NCI-H128 (cell line): ENCODE measurements at regions not wholly inside any gene's neighbourhood (a gene's known extent, or its start where the extent isn't known, plus 50 kb on each side); places are given as distances from the start of the nearest gene placed in this dataset.

Source experiments
- DNase-seq: peaks from one replicate; lab custom pipeline; 2025; ENCODE audit not compliant: unreplicated experiment; lab: John Stamatoyannopoulos, UW

DNA sequence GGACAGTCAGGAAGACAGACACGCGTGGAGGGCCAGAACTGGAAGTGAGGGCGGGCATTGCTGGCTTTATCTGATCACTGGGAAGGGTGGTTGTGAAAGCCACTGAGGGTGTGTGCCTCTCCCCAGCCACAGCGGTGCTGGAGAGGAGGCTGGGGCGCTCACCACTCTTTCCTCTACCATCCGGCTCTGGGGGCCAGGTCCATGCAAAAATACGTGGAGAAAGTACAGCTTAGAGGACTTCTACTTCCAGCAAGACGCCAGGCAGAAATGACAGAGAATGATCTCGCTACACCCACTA is 148.8 kb upstream of the RPS6KA2 start:
- DNase-seq: no peak

DNA sequence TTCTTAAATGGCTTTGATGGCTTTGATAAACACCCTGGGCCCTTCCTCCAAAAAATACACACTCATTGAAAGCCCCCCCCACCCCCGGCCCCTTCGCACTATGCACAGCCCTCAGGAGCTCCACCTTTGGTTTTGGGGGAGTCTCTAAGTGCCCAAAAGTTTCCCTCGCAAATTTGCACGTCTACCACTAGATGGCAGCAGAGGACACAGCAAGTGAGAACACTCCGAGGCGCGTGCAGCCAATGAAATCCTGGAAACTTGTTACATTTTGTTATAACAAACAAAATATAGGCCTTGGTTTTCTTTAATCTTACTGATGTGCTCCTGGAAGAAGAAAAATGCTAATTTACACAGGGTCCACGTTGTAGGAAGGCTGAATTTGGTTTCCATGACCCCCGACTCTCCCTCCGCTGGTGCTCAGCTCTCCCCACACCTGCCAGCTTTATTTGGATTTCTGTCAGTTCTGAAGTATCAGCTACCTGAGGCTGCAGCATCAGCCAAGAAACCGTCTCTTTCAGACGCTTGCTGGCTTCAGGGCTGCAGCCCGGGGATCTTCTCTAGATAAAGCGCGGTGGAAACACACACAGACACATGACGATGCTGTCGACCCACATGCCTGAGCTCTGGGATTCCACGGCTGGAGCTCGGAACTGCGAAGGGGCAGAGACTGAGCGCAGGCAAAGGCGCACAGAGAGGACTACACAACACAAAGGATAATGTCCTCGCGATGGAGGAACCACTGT is 148.3 kb upstream of the RPS6KA2 start:
- DNase-seq: peak; percentile 73

DNA sequence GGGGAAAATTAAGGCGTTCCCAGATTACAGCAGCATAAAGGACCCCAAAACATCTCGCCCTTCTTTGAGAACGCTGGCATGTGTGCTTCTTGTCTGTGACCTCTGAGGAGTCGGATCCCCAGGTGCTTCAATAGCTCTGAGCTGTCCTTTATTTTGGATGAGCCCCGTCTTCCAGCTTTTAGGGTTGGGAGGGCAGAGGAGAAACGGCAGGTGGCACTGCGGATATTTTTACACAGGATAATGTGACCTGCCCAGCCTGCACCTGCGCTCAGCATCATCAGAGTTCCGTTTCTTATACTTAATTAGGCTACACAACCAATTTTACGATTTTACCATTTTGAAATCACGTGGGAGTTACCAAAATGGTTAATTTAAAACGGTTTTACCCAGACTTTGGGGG is 147.7 kb upstream of the RPS6KA2 start:
- no peak for DNase-seq

DNA sequence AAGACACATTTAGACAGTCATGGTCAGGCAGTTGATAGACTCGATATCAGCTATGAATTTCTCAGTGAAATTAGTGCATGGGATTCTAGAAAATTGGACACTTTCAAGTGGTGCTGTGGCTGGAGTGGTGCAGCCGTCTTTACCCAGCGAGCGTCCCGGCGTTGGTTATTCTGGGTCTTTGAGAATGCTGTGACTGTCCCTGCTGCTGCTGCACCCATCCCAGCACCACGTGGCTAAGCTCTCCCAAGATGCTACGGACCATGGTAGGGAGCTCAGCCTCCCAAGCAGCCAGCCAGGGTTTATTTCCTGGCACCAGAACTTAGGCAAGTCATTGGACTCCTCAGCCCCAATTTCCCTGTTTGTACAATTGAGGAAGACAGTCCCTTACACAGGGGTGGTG is 147.2 kb upstream of the RPS6KA2 start:
- no peak for DNase-seq

DNA sequence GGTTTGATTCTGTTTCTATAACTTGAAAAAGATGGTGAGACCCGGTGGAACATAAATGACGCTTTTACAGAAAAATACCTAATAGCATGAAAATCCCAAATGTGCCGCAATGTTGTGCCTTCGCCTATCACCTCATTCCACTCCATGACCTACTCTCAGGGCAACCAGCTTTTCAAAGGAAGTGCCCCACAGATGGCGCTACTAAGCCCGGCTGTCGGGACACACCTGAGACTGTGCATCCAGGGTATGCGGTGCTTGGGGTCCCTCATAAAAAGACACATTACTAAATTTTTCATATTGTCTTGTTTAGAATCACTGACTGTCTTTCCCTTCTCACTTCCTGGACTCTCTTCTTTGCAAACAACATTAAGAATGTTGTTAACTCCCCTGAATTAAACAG is 145.5 kb upstream of the RPS6KA2 start:
- no peak for DNase-seq

DNA sequence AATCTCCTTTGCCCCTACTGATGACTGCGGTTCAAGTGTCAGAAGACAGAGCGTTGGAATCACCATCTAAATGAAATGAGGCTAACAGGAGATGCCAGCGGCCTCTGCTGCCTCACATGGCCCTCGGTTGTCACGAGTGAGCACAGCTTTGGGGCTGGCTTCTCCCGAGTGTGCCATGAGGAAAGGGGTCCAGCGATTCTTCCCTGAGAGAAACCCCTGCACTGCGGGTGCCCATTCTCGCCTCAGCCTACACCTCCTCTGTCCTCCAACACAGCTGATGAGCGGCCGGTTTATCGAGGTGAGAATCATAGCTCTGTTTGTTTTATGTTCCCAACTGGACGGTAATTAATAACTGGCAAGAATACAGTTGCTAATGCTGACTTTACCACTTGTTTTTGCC is 144.7 kb upstream of the RPS6KA2 start:
- no peak for DNase-seq

DNA sequence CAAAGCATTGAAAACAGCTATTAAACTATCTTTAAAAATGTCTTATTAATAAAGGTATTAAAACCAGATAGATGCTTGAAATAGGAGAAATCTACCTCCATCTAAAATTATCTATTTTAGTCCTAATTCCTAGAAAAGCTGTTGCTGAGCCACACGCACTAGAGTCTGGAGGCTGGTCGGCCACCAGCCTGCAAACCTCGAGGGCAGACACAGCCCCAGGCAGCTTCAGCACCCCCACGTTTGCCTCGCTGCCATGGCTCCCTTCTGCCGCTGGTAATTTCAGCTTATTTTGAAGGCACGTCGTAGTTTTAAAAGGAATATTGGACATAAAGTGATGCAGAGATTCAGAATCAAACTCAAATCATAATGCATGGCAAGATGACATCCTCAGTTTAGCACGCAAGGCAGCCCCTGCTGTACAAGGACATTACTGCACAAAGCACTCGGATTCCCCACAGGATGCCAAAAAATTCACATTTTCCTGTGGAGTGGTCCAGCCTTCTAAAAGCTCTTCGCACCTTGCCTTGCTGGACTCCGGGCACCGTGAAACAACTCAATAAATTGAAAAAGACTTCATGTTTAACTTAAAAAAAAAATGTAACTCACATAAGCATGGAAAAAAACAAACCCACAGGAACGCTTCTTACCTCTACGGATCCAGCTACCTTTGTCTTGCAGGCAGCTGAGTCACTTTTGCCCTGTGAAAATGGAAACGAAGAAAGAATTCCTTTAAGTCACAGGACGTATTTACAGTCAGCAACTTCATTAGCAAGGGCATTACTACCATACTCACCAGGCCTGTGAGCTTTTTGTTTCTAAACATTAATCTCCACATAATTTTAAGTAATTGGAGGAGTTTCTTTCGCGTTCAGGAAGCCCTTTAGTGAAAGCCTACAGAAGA is 143.4 kb upstream of the RPS6KA2 start:
- no peak for DNase-seq

DNA sequence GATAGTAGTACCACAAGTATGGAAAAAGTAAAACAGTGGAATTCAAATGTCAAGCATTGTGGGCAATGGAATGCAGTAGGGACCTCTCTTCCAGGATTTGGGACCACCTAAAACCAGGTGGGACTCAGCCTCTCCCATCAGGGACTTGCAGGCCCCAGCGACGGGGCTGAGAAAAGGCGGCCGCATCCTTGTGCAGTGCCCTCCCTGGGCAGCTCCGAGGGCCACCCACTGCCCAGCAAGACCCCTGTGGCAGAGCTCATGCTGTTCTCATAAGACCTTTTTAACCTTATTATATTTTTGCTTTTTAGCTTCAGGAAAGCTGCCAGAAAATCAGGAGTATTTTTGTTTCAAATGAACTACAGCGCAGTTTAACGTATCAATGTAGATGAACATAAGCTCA is 142.6 kb upstream of the RPS6KA2 start:
- DNase-seq: no peak

DNA sequence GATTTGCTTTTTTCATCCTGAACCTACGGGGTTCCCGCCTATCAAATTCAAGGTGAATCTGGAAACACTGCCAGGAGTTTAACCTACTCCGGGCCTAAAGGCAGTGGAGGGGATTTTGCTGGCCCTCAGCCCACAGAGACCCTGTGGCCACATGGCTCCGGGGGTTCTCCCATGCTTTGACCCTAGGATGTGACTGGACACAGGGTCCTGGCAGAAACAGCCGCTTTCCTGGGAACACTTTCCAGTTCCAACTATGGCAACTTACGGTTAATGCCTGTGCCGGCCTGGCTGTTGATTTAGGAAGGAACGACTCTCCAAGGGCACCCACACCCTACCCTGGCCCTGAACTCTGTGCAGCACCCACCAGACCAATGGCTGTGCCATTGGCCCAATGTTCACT is 141.7 kb upstream of the RPS6KA2 start:
- DNase-seq: no peak

DNA sequence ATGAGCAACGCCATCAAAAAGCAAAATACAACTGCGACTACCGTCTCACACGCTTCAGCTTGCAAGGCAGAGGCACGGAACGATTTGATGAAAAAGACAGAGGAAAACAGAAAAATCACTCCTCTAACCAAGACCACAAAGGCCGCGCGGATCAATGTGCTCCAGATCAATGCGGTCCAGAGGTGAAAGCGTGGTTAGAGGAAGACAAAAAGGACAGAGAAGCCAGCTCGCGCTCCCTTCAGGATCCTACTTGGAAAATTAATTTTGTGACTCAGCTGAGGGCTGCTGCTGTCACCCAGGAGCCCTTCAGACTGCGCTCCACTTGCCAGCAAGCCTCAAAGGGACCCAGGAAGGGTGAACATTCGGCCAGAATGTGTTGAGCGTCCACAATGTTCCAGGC is 140.2 kb upstream of the RPS6KA2 start:
- no peak for DNase-seq

DNA sequence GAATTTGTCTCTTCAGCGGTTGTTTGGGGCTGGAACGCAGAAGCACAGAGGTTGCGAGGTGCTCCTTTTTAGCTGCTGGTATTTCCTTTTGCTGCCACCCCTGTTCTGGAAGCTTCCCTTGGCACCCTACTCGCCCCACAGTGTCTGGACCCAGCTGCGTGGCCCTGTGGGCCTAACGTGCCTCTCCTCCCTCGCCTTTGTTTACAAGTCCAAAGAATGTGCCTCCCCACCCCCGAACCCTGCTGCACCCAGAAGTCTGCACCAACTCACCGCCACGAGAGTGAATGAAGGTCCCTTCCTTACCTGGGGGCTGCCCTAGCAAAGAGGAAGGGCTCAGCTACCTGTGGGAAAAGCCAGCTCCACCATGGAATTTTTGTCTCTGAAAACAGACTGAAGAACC is 139.7 kb upstream of the RPS6KA2 start:
- no peak for DNase-seq

DNA sequence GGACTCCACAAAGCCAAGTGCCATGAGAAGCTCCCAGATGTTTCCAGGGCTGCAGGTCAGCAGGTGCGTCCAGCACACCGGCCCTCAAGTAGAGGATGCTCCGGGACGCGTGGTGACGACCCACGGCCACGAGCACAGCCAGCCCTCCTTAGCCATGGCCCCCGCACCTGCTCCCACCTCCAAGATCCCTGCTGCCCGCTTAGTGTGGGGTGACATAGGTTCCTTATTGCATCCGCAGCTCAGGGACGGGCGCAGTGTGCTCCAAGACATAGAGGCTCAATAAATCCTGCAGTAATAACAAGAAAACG is 138.1 kb upstream of the RPS6KA2 start:
- DNase-seq: no peak

DNA sequence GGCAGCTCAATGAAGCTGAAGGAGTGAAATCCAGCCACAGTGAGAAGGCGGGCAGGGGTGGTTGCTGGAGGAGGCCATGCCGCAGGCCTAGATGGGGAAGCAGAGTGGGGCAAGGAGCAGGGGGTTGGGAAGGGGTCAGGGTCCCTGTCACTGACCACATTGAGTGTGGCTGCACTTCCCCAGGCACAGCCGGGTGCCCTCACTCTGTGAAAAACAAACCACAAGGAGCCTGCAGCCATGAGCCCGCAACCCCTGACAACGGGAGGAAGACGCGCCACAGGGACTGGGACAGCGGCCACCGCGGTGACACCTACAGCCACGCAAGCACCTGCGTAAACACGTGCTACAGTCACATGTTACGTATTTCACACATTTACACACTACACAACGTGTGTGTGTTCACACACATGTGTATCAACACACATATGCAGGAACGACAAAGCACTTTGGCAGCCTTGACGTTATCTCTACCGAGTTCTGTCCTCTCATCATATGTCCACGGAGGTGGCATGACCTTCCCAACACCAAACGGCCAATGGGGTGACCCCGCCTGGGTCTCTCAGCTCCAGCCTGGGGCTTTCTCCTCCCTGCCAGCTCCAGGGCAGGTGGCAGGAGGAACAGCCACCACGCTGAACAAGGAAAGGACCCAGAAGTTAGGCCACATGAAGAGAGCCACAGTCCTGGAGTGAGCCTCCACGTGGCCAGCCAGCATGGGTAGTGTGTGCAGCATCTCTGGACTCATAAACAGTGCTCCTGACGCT is 137.6 kb upstream of the RPS6KA2 start:
- DNase-seq: no peak

DNA sequence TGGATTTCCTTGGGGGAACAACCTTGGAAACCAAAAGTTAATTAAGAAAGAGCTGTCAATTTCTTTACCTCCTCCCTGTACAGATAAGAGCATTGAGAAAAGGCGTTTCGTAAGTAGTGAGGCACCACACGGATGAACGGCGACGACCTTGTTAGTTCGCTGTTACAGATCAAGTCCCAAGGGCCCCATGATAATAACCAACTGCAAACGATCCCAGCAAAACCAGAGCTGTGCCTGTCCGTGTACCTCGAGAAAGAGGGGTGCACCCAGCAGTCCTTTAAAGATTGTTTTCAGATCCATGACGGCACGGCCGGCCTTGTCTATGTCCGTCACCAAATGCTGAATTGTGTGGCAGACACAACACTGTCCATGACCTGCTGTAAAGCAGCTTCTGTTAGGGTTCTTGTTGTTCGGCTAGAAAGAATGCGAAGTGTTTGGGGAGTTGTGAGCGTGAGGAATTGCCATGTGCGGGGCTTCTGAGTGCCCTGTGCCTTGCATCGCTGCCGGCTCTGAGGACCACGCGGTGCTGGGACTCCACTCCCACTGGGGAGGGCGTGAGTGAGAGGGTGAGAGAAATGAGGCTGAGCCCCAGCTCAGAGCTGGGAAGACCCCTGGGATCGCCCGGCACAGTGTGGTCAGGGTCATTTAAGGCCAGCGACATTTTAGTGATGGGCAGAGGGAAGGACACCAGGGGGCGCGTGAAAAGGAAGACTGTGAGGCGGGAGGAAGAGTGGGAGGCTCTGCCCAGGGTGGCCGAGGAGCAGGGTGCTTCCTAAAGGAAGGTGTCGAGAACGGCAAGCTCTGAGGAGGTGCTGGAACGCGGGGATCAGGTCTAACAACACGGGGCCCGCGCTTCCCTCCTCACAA is 136.8 kb upstream of the RPS6KA2 start:
- no peak for DNase-seq

DNA sequence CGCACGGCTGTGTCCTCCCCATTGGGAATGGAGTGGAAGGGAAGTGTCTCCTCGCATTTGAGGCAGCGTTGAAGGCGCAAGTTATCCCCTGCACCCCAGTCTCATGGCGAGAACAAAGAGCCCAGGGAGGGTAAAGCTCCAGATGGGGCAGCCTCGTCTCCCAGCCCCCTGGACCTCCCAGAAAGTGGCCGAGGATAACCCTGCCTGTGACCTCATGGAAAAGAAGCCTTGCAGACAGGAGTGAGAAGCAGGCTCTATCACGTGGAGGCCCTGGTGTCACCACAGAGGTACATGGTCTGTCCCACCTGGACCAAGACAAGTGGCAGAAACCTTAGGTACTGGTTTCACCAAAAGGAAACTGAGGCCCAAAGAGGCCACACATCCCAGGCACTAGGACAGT is 134.8 kb upstream of the RPS6KA2 start:
- DNase-seq: no peak

DNA sequence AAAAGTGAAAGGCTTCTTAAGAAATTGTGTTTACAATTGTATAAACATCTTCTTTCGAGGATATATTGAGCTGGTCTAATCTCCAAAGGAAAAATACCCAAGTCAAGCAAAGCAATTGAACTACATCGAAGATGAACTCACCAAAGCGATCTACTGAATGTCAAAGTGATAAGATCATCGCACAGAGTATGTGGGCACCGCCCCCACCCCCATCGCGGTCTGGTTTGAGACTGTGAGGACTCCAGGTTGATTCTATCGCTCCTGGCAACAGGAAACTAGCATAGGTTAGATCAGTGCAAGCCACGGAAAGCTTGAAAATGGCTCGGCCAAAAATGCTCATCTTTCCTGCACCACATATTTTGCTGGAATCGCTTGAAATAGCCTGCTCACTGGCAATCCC is 133.2 kb upstream of the RPS6KA2 start:
- no peak for DNase-seq

DNA sequence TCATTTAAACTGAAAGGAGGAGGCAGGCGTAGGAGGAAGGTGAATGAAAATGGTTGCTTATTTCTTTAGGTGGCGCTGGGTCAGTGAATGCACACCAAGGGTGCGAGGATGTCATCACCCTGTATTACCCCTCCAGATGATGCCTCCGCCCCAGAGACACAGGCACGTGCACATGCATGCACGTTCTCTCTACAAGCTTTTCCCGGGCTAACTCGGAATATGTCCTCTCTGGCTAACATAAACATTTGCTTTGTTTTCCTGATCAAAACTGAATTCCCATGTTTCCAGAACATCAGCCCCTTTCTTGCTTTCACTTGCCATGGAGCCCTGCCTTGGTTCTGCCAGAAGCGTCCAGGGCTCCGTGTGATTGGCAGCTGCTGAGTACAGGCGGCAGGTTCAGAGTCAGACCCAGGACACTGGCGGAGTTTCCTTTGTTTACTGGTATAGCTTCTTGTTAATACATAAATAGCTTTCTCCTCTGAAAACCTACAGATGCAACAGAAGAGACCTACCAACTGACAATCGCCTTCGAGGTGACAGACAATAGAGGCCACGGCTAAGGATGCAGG is 131.2 kb upstream of the RPS6KA2 start:
- no peak for DNase-seq

DNA sequence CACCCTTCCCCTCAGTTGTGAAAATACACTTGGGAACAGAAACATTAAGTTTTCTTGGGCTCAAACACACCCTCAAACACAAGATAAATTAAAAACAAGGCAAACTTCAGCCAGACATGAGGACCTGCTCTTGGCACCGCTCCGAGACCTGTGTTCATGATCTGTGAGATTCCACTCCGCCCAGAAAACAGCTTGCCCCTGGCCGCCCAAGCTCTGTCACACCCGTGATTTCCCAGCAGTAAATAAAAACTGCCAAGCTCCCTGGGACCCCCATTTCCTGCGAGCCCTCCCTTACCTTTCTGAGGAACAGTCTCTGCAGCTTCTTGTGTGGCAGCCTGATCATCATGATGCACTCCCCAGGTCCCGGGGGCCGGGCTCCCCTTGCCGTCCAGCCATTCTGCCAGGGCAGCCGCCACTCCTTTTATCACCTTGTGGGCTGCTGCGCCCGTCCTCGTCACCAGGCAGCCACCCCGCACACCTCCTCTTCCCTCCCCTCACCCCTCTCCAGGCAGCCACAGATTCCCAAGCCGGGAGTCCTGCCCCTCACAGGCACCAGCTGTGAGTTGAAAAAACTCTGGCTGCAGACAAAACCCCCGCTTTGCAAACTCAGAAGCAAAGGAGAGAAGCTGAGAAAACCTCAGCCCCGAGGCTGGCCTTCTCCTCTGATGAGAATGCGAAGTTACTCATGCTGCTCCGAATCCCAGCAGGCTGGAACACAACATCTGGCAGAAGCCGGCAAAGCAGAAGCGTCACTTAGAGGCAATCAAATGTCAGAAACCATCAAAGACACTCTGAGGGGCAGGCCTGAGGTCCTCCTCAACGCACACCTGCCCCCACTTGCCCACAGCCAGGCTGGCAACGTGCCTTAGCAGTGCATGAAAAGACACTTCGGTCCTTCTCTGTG is 130.4 kb upstream of the RPS6KA2 start:
- peak; percentile 32 for DNase-seq

DNA sequence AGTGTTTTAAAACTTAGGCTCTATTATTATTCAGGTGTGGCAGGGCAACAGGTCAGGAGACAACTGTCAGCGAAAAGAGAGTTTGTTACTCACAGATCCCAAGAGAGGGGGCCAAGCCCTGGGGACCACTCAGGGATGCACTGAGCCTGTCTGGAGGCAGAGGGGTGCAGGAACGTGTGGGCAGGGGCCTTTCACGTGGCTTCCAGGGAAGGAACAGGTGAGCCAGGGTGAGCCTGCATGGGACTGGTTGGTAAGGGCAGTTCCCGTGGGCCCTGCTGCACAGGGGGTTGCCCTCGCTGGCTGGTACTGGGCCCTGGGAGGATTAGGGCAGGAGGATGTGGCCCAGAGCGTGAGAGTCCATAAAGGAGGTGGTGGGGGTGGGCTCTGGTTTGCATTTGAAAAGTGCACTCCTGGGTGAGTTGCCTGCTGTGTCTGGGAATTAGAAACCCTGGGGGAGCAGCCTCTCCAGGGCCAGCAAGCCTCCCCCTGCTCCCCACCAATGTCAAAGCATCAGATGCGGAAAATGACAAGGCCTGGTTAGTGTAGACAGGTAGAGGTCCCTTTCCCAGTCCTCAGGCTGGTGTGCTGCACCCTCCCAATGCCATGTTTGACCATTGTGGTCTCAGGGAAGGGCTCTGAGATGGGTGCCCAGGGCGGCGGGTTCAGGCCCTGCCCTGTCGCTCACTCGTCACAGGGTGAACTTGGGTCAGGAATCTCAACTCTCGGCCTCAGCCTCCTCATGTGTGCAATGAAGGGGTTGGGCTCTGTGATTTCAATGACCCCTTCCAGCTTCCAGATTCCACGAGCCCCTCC is 127.4 kb upstream of the RPS6KA2 start:
- DNase-seq: no peak
